Esophagus squamous epithelium (tissue), 5 donors: ENCODE measurements at regions not wholly inside any gene's neighbourhood (a gene's known extent, or its start where the extent isn't known, plus 50 kb on each side); places are given as distances from the start of the nearest gene placed in this dataset.

ENCODE experiments used
- DNase-seq: peaks from one replicate; lab custom pipeline; 2025; lab: John Stamatoyannopoulos, UW
- H3K27ac ChIP-seq, 4 donors: fragments of 200-600 bp; sonication (generic); one replicate each; pipeline ENCODE4 v1.5.1; 2016 to 2019; ENCODE audit warnings: mild to moderate bottlenecking in 1 of 4
- H3K27me3 ChIP-seq, 4 donors: fragments of 200-600 bp; sonication (generic); 1 replicate in 3 of 4; 2 replicates in 1 of 4; pipeline versions ENCODE4 v1.5.1 to v1.6.0; 2017 to 2021; ENCODE audit warnings: antibody characterized with exemption in 1 of 4
- H3K36me3 ChIP-seq, 3 donors: fragments of 200-600 bp; sonication (generic); one replicate each; pipeline ENCODE4 v1.5.1; 2016 to 2019
- H3K4me1 ChIP-seq, 3 donors: fragments of 200-600 bp; sonication (generic); one replicate each; pipeline ENCODE4 v1.5.1; 2017 to 2019
- H3K4me3 ChIP-seq, 4 donors: fragments of 200-600 bp; sonication (generic); 1 replicate in 3 of 4; 2 replicates in 1 of 4; pipeline ENCODE4 v1.5.1; 2016 to 2019; ENCODE audit warnings: mild to moderate bottlenecking in 2 of 4, moderate library complexity in 1 of 4
- H3K9me3 ChIP-seq, 3 donors: fragments of 200-600 bp; sonication (generic); one replicate each; pipeline ENCODE4 v1.5.1; 2016 to 2019
- POLR2A ChIP-seq, 4 donors: fragments of 450-650 bp; IDR thresholded peaks; one replicate each; pipeline ENCODE4 v1.6.1; 2017; ENCODE audit warnings: antibody characterized with exemption in 4 of 4, mild to moderate bottlenecking in 4 of 4, moderate library complexity in 3 of 4
- whole genome bisulfite sequencing, 2 donors: methylation state at CpG; one replicate each; pipeline ENCODE4 v1.1.5; 2018; 5-methylcytosine and 5-hydroxymethylcytosine counted together
- intact Hi-C: fragments of 100-400 bp; cut with DNase I; formaldehyde crosslinking; loops from one replicate; pipeline ENCODE4 v1.15.0; 2022
- TF ChIP-seq, protein P1 (sequence below), 6 experiments: fragments of 450-650 bp in 4 of 6; fragments of 200-600 bp in 2 of 6; sonication (generic) in 2 of 6; IDR thresholded peaks; one replicate each; pipeline ENCODE4 v1.5.1; 2016 to 2019; ENCODE audit warnings: antibody characterized with exemption in 6 of 6, mild to moderate bottlenecking in 4 of 6, moderate library complexity in 4 of 6
- donor health status: DM: yes; HTN: yes; CAD: no.

DNA sequence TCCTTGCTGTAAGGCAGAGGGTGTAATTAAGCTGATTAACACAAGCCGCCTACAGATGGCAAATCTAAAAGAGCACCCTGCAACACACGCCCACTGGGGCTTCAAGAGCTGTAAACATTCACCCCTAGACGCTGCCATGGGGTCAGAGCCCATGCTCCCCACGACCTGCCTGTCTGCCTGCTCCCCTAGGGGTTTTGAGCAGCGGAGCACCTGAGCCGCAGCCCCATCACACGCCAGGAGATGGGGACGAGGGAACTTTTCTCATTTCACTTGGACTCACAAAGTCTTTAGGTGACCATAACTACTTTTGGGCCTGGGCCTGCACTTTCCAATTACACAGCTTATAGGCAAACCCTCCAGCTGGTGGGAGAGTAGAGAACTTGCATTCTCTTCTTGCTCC, 99.0 kb upstream of the SOX4 start:
- 74% methylated on average over 8 of the region's 8 CpGs; no CpG with 5 or more reads in 1 of the 2 donors for WGBS, 2 donors
- DNase-seq, result no peak
- no peaks in the 10 kb centered on the region for H3K27me3 ChIP-seq
- H3K9me3 ChIP-seq, result no peaks in the 10 kb centered on the region
- H3K4me3 ChIP-seq, result no peak overlapping the region
- no peaks in the 10 kb centered on the region for H3K36me3 ChIP-seq
- no peak for TF ChIP-seq POLR2A (IDR thresholded peaks at IDR 0.05)
- TF ChIP-seq, protein P1, sequence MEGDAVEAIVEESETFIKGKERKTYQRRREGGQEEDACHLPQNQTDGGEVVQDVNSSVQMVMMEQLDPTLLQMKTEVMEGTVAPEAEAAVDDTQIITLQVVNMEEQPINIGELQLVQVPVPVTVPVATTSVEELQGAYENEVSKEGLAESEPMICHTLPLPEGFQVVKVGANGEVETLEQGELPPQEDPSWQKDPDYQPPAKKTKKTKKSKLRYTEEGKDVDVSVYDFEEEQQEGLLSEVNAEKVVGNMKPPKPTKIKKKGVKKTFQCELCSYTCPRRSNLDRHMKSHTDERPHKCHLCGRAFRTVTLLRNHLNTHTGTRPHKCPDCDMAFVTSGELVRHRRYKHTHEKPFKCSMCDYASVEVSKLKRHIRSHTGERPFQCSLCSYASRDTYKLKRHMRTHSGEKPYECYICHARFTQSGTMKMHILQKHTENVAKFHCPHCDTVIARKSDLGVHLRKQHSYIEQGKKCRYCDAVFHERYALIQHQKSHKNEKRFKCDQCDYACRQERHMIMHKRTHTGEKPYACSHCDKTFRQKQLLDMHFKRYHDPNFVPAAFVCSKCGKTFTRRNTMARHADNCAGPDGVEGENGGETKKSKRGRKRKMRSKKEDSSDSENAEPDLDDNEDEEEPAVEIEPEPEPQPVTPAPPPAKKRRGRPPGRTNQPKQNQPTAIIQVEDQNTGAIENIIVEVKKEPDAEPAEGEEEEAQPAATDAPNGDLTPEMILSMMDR (IDR thresholded peaks at IDR 0.05), result no peak
- intact Hi-C loops, result no loop called here
- no peak overlapping the region for H3K27ac ChIP-seq
- H3K4me1 ChIP-seq, result peaks cover 0 to 9% (median 0%) of the 10 kb centered on the region in 3 donors

DNA sequence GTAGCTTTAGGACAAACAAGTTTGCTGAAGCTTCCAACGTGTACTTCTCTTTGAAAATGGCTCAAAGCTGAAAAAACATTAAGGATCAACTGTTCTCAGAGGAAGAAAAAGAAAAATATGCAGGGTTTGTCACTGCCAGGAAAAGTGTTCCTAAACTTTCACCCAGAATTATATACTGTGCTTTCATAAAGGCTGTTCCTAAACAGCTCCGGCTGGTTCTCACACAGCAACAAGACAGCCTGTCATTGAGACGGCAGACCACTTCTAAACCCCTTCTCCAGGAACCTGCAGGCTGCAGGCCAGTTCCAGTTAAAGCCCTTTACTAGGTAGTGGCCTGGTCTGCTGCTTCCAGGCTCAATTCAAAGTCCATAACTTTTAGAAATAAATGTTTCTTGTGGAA, 97.4 kb upstream of the SOX4 start:
- Histone ChIP-seq H3K27ac (no peak overlapping the region), H3K9me3 (no peaks in the 10 kb centered on the region), H3K27me3 (no peaks in the 10 kb centered on the region), H3K4me1 (peaks cover 0 to 24% (median 3%) of the 10 kb centered on the region in 3 donors), H3K36me3 (no peaks in the 10 kb centered on the region), H3K4me3 (no peak overlapping the region)
- no peak for TF ChIP-seq POLR2A (IDR thresholded peaks at IDR 0.05)
- TF ChIP-seq, protein P1 (IDR thresholded peaks at IDR 0.05), result no peak
- DNase-seq, result no peak
- intact Hi-C loops, result no loop called here
- WGBS, 2 donors, result 31 to 34% methylated on average over 3 of the region's 3 CpGs

DNA sequence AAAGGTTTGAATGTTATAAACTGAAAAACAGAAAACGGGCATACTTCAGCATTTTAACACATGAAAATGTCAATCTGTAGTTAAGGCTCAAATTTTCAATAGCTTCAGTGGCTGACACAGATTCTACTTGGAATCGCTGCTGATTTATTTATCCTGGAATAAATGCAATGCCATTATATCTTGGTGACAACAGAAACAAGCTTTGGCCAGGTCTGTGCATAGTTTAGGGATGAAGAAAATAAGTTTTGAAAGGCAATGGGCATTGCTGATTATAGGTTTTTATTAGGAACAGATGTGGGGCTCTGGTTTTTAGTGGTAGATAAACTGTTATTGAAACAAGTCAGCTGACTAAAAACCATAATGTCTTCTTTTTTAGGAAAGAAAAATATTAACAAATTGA, 96.8 kb upstream of the SOX4 start:
- Histone ChIP-seq H3K4me1 (peaks cover 0 to 24% (median 3%) of the 10 kb centered on the region in 3 donors), H3K9me3 (no peaks in the 10 kb centered on the region), H3K36me3 (no peaks in the 10 kb centered on the region), H3K4me3 (no peak overlapping the region), H3K27ac (no peak overlapping the region), H3K27me3 (no peaks in the 10 kb centered on the region)
- DNase-seq, result no peak
- no peak for TF ChIP-seq POLR2A (IDR thresholded peaks at IDR 0.05)
- TF ChIP-seq, protein P1 (IDR thresholded peaks at IDR 0.05), result no peak
- intact Hi-C loops, result no loop called here
- 53 to 76% methylated on average over 2 of the region's 2 CpGs for WGBS, 2 donors

DNA sequence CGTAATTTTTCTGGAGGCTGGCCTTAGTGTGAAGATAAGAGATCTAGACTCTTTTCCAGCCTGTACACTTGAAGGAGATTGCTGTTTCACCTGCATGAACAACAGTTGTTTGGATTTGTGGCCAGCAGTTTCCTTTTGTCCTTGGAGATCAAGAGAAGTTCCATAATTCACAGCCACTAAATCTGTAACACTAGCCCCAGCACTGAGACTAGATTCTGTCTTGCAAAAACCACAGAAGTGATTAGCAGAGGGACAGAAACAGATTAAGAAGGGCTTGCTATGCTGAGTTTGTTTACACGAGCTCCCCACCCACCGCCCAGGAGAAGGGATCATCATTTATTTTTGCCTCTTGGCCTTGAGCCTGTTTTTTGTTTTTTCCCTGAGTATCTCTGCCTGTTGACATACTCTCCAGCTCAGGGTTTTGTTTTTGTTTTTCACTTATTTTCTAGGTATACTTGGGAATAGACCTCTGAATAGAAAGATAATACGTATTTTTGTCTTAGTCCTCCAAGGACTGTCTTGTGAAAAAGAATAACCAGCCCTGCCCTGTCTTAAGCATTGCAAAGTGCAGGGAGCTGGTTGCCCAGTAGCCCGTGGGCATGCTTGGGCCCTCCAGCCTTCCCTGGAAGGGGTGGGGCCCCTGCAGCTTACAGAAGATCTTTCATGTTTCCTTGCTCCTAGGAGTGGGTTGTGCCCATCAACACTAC, 93.1 kb upstream of the SOX4 start:
- H3K27ac ChIP-seq, result no peak overlapping the region
- no peaks in the 10 kb centered on the region for H3K27me3 ChIP-seq
- DNase-seq, result no peak
- no peaks in the 10 kb centered on the region for H3K36me3 ChIP-seq
- intact Hi-C loops, result no loop called here
- no peak overlapping the region for H3K4me3 ChIP-seq
- H3K9me3 ChIP-seq, result no peaks in the 10 kb centered on the region
- TF ChIP-seq POLR2A (IDR thresholded peaks at IDR 0.05), result no peak
- TF ChIP-seq, protein P1 (IDR thresholded peaks at IDR 0.05), result no peak
- WGBS, 2 donors, result 50% methylated on average over 5 of the region's 5 CpGs
- H3K4me1 ChIP-seq, result peaks cover 0 to 24% (median 3%) of the 10 kb centered on the region in 3 donors

DNA sequence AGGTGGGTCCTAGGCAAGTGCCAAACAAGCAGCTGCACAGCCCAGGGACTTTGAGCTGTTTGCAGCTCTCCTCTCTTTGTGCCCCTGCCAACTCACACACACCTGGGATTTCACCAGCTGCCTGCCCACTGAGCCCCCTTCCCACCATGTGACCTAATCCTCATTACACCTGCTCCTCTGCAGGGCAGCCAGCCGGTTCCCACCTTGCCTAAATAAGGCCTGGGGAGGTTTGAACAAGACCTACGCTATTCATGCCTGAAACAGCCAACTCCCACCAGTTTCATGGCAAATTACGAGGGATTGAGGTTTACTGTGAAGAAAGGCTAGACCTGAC, 92.6 kb upstream of the SOX4 start:
- Histone ChIP-seq H3K36me3 (no peaks in the 10 kb centered on the region), H3K4me1 (peaks cover 0 to 23% (median 3%) of the 10 kb centered on the region in 3 donors), H3K9me3 (no peaks in the 10 kb centered on the region), H3K27ac (no peak overlapping the region), H3K4me3 (no peak overlapping the region), H3K27me3 (no peaks in the 10 kb centered on the region)
- TF ChIP-seq, protein P1 (IDR thresholded peaks at IDR 0.05), result no peak
- TF ChIP-seq POLR2A (IDR thresholded peaks at IDR 0.05), result no peak
- no peak for DNase-seq
- WGBS, 2 donors, result 26 to 43% methylated on average over 3 of the region's 3 CpGs
- intact Hi-C loops, result no loop called here
